Astrocyte of the cerebellum (primary cell): ENCODE measurements at regions not wholly inside any gene's neighbourhood (a gene's known extent, or its start where the extent isn't known, plus 50 kb on each side); places are given as distances from the start of the nearest gene placed in this dataset.

Source experiments
- DNase-seq: peaks from one replicate; pipeline ENCODE4 v3.0.0-alpha.2; 2011; ENCODE audit warnings: low read depth
- H3K4me3 ChIP-seq: 2 replicates; pipeline ENCODE4 v1.5.1; 2011; ENCODE audit warnings: mild to moderate bottlenecking, low read depth, low read length, moderate library complexity
- in situ Hi-C: cut with HindIII; loops from 2 replicates; pipeline ENCODE4 v1.10.0; 2017; ENCODE audit warnings: low sequenced_read_pairs
- TF ChIP-seq, protein P1 (sequence below): IDR thresholded peaks from 2 replicates; pipeline ENCODE4 v1.5.1; 2012; ENCODE audit warnings: low read length, low read depth, moderate library complexity, mild to moderate bottlenecking; ENCODE audit errors: missing control alignments

DNA sequence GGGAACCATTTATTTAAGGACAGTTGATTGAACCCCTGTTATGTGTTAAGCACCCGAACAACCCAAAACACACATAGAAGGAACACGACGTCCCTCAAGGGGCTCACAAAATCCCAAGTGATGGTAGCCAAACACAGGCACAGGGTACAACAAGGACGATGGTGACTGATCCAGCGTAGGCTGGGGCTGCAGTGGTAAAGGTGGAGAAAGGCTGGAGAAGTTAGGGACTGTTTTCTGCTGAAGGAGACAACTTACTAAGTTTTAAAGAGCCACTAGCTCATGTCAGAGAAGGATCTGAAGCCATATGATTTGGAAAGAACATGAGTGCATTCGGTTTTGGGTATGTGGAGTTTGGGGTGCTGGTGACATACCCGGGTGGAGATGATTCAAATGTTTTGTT is 229.6 kb upstream of the TNRC6C start:
- TF ChIP-seq, protein P1, sequence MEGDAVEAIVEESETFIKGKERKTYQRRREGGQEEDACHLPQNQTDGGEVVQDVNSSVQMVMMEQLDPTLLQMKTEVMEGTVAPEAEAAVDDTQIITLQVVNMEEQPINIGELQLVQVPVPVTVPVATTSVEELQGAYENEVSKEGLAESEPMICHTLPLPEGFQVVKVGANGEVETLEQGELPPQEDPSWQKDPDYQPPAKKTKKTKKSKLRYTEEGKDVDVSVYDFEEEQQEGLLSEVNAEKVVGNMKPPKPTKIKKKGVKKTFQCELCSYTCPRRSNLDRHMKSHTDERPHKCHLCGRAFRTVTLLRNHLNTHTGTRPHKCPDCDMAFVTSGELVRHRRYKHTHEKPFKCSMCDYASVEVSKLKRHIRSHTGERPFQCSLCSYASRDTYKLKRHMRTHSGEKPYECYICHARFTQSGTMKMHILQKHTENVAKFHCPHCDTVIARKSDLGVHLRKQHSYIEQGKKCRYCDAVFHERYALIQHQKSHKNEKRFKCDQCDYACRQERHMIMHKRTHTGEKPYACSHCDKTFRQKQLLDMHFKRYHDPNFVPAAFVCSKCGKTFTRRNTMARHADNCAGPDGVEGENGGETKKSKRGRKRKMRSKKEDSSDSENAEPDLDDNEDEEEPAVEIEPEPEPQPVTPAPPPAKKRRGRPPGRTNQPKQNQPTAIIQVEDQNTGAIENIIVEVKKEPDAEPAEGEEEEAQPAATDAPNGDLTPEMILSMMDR = no peak
- no peak overlapping the region for H3K4me3 ChIP-seq
- DNase-seq = no peak
- in situ Hi-C loops = no loop called here

DNA sequence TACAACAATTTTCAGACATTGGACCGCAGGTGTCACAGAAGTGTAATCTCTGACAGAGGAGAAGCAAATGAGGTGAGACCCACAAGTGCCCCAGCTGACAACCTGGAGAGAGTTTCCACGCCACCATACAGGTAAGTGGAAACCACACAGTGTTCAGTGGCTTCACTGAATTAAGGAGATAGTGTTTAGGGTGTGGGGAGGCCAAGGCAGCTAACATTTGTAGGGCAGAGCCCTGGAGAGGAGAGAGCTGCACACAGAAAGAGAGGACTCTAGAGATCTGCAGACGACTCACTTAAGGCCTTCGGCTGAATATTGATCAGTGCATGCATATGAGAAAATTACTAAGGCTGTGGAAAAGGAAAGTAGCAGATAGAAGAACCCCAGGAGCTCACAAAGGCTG is 228.9 kb upstream of the TNRC6C start:
- TF ChIP-seq, protein P1 = no peak
- H3K4me3 ChIP-seq = no peak overlapping the region
- DNase-seq = no peak
- in situ Hi-C loops = no loop called here

DNA sequence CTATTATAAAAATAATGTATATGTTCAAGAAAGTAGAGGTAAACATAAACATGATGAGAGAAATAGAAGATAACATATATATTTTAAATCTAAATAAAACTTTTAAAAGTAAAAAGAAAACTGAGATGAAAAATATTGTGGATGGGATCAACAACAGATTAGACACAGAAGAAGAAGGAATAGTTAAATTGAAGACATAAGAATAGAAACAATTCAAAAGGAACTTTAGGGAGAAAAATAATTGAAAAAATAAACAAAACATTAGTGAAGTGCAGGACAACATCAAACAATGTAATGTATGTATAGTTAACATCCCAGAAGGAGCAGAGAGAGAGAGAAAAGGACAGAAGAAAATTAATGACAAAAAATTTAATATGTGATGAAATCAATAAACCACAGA is 228.1 kb upstream of the TNRC6C start:
- TF ChIP-seq, protein P1 = no peak
- no peak overlapping the region for H3K4me3 ChIP-seq
- in situ Hi-C loops = no loop called here
- no peak for DNase-seq

DNA sequence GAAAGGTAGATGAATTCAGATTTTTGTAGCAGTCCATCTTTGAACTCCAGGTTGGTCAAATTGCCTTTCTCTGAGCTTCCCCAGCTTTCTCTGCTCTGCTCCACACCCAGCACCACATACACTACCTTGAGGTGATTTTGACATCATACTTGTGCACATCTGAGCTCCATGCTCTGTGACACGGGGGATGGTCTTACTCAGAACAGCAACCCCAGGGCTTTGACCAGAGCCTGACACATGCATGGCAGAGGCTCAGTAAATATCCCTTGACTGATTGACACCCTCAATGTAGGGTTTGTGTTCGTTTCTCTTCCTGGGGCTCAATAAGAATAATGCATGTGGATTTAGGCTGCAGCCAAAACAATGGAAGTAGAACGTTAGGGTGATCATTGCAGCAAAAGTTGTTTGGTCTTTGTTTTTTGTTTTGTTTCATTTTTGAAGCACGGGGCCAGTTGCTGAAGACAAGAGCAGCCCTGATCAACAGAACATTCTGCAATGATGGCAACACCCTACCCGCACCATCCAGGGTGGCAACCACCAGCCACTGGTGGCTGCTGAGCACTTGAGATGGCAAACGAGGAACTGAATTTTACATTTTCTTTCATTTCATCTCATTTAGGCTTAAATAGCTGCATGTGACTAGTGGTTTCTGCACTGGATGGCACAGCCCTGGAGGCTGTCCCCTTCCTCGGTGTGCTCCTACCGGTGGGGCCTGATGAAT is 224.8 kb upstream of the TNRC6C start:
- DNase-seq = no peak
- TF ChIP-seq, protein P1 = no peak
- no peak overlapping the region for H3K4me3 ChIP-seq
- in situ Hi-C loops = no loop called here

DNA sequence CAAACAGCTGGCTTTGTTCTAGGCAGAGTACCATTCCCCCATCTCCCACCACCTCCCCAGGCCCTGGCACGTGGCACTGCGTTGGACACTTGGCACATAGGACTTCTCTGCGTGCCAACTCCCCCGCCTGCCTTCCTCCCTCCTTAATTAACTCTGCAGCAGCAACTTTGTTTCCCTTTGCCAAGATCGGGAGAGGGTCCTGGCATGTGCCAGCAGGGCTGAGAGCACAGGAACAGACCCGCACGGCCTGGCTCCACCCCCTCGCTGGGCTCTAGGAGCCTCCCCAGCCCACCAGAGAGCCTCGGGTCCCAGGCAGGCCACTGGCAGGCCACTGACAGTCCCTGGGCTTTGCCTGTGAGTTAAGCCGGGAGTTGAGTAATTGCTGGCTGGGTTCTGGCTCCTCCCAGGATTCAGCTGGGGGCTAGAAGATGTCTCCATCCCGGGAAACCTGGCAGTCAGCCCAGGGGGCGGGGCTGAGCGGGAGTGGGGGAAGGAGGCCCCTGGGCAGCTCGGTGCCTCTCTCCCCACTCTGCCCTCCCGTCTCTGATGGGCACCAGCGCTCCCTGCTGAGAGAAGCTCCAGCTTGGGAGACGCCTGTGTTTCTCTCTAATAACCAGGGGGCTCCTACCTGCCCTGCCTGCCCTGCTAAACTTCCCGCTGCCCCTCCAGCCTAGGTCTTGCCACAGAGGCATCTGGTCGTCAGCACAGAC is 224.0 kb upstream of the TNRC6C start:
- in situ Hi-C loops = no loop called here
- no peak for DNase-seq

DNA sequence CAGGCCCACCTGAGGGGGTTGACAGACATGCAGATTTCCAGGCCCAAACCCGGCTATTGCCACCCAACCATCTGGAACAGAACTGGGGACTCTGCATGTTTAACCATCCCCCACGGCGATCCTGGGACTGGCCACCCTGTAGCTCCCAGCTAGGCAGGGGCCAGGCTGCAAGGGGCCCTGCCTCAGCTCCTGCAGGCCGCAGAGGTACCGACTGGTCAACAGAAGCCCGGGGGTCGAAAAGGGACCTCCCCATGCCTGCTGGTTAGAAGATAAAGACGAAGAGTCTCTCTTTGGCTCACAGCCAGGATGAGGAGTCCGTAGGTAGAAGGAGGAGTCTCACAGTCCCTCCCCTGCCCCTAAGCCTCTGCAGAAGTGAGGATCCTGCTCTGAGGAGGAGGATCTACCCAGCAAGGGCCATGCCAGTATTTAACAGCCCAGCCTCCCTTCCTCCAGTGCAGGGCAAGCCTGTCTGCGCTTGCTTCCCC is 223.4 kb upstream of the TNRC6C start:
- H3K4me3 ChIP-seq = no peak overlapping the region
- in situ Hi-C loops = no loop called here
- TF ChIP-seq, protein P1 = no peak
- no peak for DNase-seq

More for the DNA sequence above, 224.0 kb upstream of the TNRC6C start:
- TF ChIP-seq, protein P1 = no peak
- no peak overlapping the region for H3K4me3 ChIP-seq
